ENCODE measurements at regions not wholly inside any gene's neighbourhood (a gene's known extent, or its start where the extent isn't known, plus 50 kb on each side); places are given as distances from the start of the nearest gene placed in this dataset.

- DNase-seq = no peak
Measured at GRCh38 chrX:57848857-57849256, 61.4 kb downstream of the ZXDA start.

- no peak for DNase-seq
Measured at GRCh38 chrX:57822818-57823217, 87.4 kb downstream of the ZXDA start.

GRCh38 chrX:57822398-57822797 is 87.9 kb downstream of the ZXDA start:
- DNase-seq = no peak

GRCh38 chrX:57821703-57822387 is 88.4 kb downstream of the ZXDA start:
- DNase-seq = peak; percentile 73

GRCh38 chrX:57817302-57817701 is 93.0 kb downstream of the ZXDA start:
- DNase-seq = no peak

GRCh38 chrX:57772637-57773036 is 92.6 kb upstream of the NLRP2B start:
- DNase-seq = no peak

GRCh38 chrX:57771689-57772088 is 91.6 kb upstream of the NLRP2B start:
- DNase-seq = no peak

GRCh38 chrX:57752866-57753265 is 72.8 kb upstream of the NLRP2B start:
- DNase-seq = no peak

- no peak for DNase-seq
Measured at GRCh38 chrX:57741107-57741506, 61.0 kb upstream of the NLRP2B start.

GRCh38 chrX:57737881-57738280 is 57.8 kb upstream of the NLRP2B start:
- DNase-seq = no peak
